SK-N-SH treated with all-trans-retinoic acid at 6 μM for 48 hours (cell line): ENCODE measurements at regions not wholly inside any gene's neighbourhood (a gene's known extent, or its start where the extent isn't known, plus 50 kb on each side); places are given as distances from the start of the nearest gene placed in this dataset.

Source experiments
- ARNTL ChIP-seq: fragments of 450-650 bp; formaldehyde crosslinking; IDR thresholded peaks from 2 replicates; pipeline ENCODE4 v1.5.0; 2020; ENCODE audit warnings: low read depth, mild to moderate bottlenecking, moderate library complexity, borderline replicate concordance
- CSDC2 ChIP-seq: fragments of 250-450 bp; sonication (Bioruptor Pico); IDR thresholded peaks from 2 replicates; pipeline ENCODE4 v1.5.0; 2020; ENCODE audit warnings: mild to moderate bottlenecking, moderate library complexity
- ESRRG ChIP-seq: fragments of 250-450 bp; sonication (Bioruptor Pico); IDR thresholded peaks from 2 replicates; pipeline ENCODE4 v1.6.1; 2021; ENCODE audit warnings: mild to moderate bottlenecking
- ISL1 ChIP-seq: fragments of 250-450 bp; sonication (Bioruptor Pico); IDR thresholded peaks from 2 replicates; pipeline ENCODE4 v2.1.2; 2022; ENCODE audit warnings: mild to moderate bottlenecking, moderate library complexity
- TCF4 ChIP-seq: fragments of 250-450 bp; sonication (Bioruptor Pico); IDR thresholded peaks from 2 replicates; pipeline ENCODE4 v1.8.0; 2021; ENCODE audit warnings: mild to moderate bottlenecking, moderate library complexity, borderline replicate concordance
- TOX ChIP-seq: fragments of 250-450 bp; sonication (Bioruptor Pico); IDR thresholded peaks from 2 replicates; pipeline ENCODE4 v1.8.0; 2021; ENCODE audit warnings: mild to moderate bottlenecking, moderate library complexity, borderline replicate concordance
- TSHZ2 ChIP-seq: fragments of 250-450 bp; sonication (Bioruptor Pico); IDR thresholded peaks from 2 replicates; pipeline ENCODE4 v1.5.0; 2020; ENCODE audit warnings: mild to moderate bottlenecking, moderate library complexity
- ZC3H10 ChIP-seq: fragments of 250-450 bp; sonication (Bioruptor Pico); IDR thresholded peaks from 2 replicates; pipeline ENCODE4 v1.5.1; 2021; ENCODE audit warnings: mild to moderate bottlenecking, moderate library complexity
- ZFP3 ChIP-seq: fragments of 250-450 bp; sonication (Bioruptor Pico); IDR thresholded peaks from 2 replicates; pipeline ENCODE4 v1.5.0; 2020; ENCODE audit warnings: mild to moderate bottlenecking, moderate library complexity
- ZNF565 ChIP-seq: fragments of 450-650 bp; formaldehyde crosslinking; conservative IDR thresholded peaks from 2 replicates; pipeline ENCODE4 v1.5.0; 2020; ENCODE audit warnings: low read depth, mild to moderate bottlenecking, moderate library complexity
- ZNF70 ChIP-seq: fragments of 450-650 bp; formaldehyde crosslinking; IDR thresholded peaks from 2 replicates; pipeline ENCODE4 v1.5.0; 2020; ENCODE audit warnings: mild to moderate bottlenecking, moderate library complexity
- ZNF8 ChIP-seq: fragments of 450-650 bp; formaldehyde crosslinking; IDR thresholded peaks from 2 replicates; pipeline ENCODE4 v1.5.0; 2020; ENCODE audit warnings: mild to moderate bottlenecking, moderate library complexity
- TF ChIP-seq, protein P1 (sequence below): fragments of 250-450 bp; sonication (Bioruptor Pico); IDR thresholded peaks from 2 replicates; pipeline ENCODE4 v1.8.0; 2020; ENCODE audit warnings: mild to moderate bottlenecking, moderate library complexity, borderline replicate concordance
- TF ChIP-seq, protein P2 (sequence below): fragments of 250-450 bp; sonication (Bioruptor Pico); IDR thresholded peaks from 2 replicates; pipeline ENCODE4 v1.8.0; 2021; ENCODE audit warnings: low read depth, mild to moderate bottlenecking, moderate library complexity, borderline replicate concordance

DNA sequence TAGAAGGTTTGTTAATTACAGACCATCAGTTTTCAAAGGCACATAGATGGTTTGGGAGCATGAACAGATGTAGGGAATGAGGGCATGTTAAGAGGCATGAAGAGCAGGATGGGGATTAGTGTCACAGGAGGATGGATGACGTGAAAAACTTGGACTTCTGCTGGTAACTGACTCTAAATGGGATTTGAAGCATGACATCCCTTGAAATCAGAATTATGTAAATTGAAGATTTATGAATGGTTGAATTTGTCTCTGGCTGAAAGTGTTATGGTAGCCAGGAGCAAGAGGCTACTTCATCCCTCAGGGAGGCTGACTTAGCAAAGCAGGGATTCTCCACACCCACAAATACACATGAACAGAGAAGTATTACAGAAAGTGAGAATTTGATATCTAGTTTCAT lies 454.6 kb downstream of the MAGEB5 start:
- TF ChIP-seq, protein P1, sequence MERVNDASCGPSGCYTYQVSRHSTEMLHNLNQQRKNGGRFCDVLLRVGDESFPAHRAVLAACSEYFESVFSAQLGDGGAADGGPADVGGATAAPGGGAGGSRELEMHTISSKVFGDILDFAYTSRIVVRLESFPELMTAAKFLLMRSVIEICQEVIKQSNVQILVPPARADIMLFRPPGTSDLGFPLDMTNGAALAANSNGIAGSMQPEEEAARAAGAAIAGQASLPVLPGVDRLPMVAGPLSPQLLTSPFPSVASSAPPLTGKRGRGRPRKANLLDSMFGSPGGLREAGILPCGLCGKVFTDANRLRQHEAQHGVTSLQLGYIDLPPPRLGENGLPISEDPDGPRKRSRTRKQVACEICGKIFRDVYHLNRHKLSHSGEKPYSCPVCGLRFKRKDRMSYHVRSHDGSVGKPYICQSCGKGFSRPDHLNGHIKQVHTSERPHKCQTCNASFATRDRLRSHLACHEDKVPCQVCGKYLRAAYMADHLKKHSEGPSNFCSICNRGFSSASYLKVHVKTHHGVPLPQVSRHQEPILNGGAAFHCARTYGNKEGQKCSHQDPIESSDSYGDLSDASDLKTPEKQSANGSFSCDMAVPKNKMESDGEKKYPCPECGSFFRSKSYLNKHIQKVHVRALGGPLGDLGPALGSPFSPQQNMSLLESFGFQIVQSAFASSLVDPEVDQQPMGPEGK (CRISPR knock-in tag), result no peak
- TF ChIP-seq ZNF70 (CRISPR knock-in tag) (no peak), CSDC2 (CRISPR knock-in tag) (no peak), TSHZ2 (no peak), ZFP3 (CRISPR knock-in tag) (no peak), ZNF8 (CRISPR knock-in tag) (no peak), TOX (CRISPR knock-in tag) (no peak), ZC3H10 (CRISPR knock-in tag) (no peak), ZNF565 (CRISPR knock-in tag) (no peak), TCF4 (CRISPR knock-in tag) (no peak), ISL1 (no peak), ARNTL (no peak), ESRRG (CRISPR knock-in tag) (no peak)
- TF ChIP-seq, protein P2, sequence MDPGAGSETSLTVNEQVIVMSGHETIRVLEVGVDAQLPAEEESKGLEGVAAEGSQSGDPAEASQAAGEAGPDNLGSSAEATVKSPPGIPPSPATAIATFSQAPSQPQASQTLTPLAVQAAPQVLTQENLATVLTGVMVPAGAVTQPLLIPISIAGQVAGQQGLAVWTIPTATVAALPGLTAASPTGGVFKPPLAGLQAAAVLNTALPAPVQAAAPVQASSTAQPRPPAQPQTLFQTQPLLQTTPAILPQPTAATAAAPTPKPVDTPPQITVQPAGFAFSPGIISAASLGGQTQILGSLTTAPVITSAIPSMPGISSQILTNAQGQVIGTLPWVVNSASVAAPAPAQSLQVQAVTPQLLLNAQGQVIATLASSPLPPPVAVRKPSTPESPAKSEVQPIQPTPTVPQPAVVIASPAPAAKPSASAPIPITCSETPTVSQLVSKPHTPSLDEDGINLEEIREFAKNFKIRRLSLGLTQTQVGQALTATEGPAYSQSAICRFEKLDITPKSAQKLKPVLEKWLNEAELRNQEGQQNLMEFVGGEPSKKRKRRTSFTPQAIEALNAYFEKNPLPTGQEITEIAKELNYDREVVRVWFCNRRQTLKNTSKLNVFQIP (CRISPR knock-in tag), result no peak
